ENCODE measurements at regions not wholly inside any gene's neighbourhood (a gene's known extent, or its start where the extent isn't known, plus 50 kb on each side); places are given as distances from the start of the nearest gene placed in this dataset.
"Not testable (repeated sequence)": the region's sequence is repeated elsewhere in the genome, so short reads cannot be mapped to it uniquely, and the experiment has no call there.

- not testable (repeated sequence) for TF ChIP-seq CTCF, POLR2A (IDR thresholded peaks at IDR 0.05)
Measured at GRCh38 chr9:40174035-40174434, 818.6 kb downstream of the SPATA31A1 start.

Data from adrenal gland (tissue), 5 donors.